ENCODE measurements at regions not wholly inside any gene's neighbourhood (a gene's known extent, or its start where the extent isn't known, plus 50 kb on each side); places are given as distances from the start of the nearest gene placed in this dataset.

GRCh38 chr5:117562647-117563046, 988.0 kb upstream of the SEMA6A start:
- ChIA-PET CTCF (no interaction called here), POLR2A (no interaction called here)
- DNase-seq (ENCODE audit: low spot score): no peak
- TF ChIP-seq FOXK1 (CRISPR knock-in tag; IDR thresholded peaks at IDR 0.05) (no peak), ETV6 (CRISPR knock-in tag; IDR thresholded peaks at IDR 0.05) (no peak), ZNF219 (CRISPR knock-in tag; IDR thresholded peaks at IDR 0.05; ENCODE audit: borderline replicate concordance) (no peak), ZNF416 (CRISPR knock-in tag; IDR thresholded peaks at IDR 0.05) (no peak), MYBL2 (CRISPR knock-in tag; IDR thresholded peaks at IDR 0.05) (no peak), ZNF121 (CRISPR knock-in tag; IDR thresholded peaks at IDR 0.05) (no peak), ZBTB21 (CRISPR knock-in tag; IDR thresholded peaks at IDR 0.05; ENCODE audit: borderline replicate concordance) (no peak), IRF1 (CRISPR knock-in tag; IDR thresholded peaks at IDR 0.05) (no peak), ZNF532 (CRISPR knock-in tag; IDR thresholded peaks at IDR 0.05; ENCODE audit: borderline replicate concordance) (no peak), RELA (CRISPR knock-in tag; IDR thresholded peaks at IDR 0.05; ENCODE audit: borderline replicate concordance) (no peak), NFYB (CRISPR knock-in tag; conservative IDR thresholded peaks at IDR 0.05; ENCODE audit: low read depth) (no peak)
- no peaks in the 10 kb centered on the region for H3K27me3 Mint-ChIP-seq (ENCODE audit: low read depth)
- no peaks in the 10 kb centered on the region for H3K36me3 Mint-ChIP-seq
- no peak overlapping the region for H3K27ac Mint-ChIP-seq
- no peak overlapping the region for H3K4me3 Mint-ChIP-seq
- ATAC-seq: no peak
- peaks cover 5% of the 10 kb centered on the region; the same call in 1 of the 2 replicates for H3K4me1 Mint-ChIP-seq
- H3K9me3 Mint-ChIP-seq: no peaks in the 10 kb centered on the region

- no peak for DNase-seq (ENCODE audit: low spot score)
- Mint-ChIP-seq H3K27ac (no peak overlapping the region), H3K27me3 (ENCODE audit: low read depth) (no peaks in the 10 kb centered on the region), H3K4me3 (no peak overlapping the region), H3K4me1 (peaks cover 7% of the 10 kb centered on the region; the same call in 1 of the 2 replicates), H3K36me3 (no peaks in the 10 kb centered on the region), H3K9me3 (no peaks in the 10 kb centered on the region)
- no peak for ATAC-seq
- no peak for TF ChIP-seq ZNF232 (CRISPR knock-in tag; IDR thresholded peaks at IDR 0.05)
- TF ChIP-seq PREB (CRISPR knock-in tag; IDR thresholded peaks at IDR 0.05; ENCODE audit: borderline replicate concordance): no peak
- CTCF ChIA-PET: no interaction called here
- POLR2A ChIA-PET: no interaction called here
These were observed 986.9 kb upstream of the SEMA6A start for GRCh38 chr5:117561531-117561930.

GRCh38 chr5:117559005-117559844, 984.6 kb upstream of the SEMA6A start:
- Mint-ChIP-seq H3K9me3 (no peaks in the 10 kb centered on the region), H3K36me3 (no peaks in the 10 kb centered on the region), H3K27ac (no peak overlapping the region), H3K4me1 (peaks cover 7% of the 10 kb centered on the region; the same call in 1 of the 2 replicates), H3K4me3 (no peak overlapping the region), H3K27me3 (ENCODE audit: low read depth) (no peaks in the 10 kb centered on the region)
- ATAC-seq: no peak
- no peak for DNase-seq (ENCODE audit: low spot score)
- POLR2A ChIA-PET: no interaction called here
- CTCF ChIA-PET: no interaction called here
- TF ChIP-seq KAT7 (CRISPR knock-in tag; IDR thresholded peaks at IDR 0.05; ENCODE audit: borderline replicate concordance): no peak
- no peak for TF ChIP-seq ZNF512 (CRISPR knock-in tag; IDR thresholded peaks at IDR 0.05; ENCODE audit: borderline replicate concordance)
- TF ChIP-seq PRDM15 (CRISPR knock-in tag; IDR thresholded peaks at IDR 0.05): no peak
- no peak for TF ChIP-seq PREB (CRISPR knock-in tag; IDR thresholded peaks at IDR 0.05; ENCODE audit: borderline replicate concordance)
- no peak for TF ChIP-seq ATF3 (CRISPR knock-in tag; conservative IDR thresholded peaks at IDR 0.05)
